HG03469 (cell line): ENCODE measurements at regions not wholly inside any gene's neighbourhood (a gene's known extent, or its start where the extent isn't known, plus 50 kb on each side); places are given as distances from the start of the nearest gene placed in this dataset.
"Not testable (repeated sequence)": the region's sequence is repeated elsewhere in the genome, so short reads cannot be mapped to it uniquely, and the experiment has no call there.

Experiments
- ATAC-seq: cut with Tn5 transposase; IDR thresholded peaks from one replicate; pipeline ENCODE4 v1.9.1; 2021; ENCODE audit warnings: mild to moderate bottlenecking, moderate library complexity, moderate number of reproducible peaks; ENCODE audit not compliant: unreplicated experiment

GRCh38 chr21:6058997-6059396 lies 4462.4 kb upstream of the TPTE start:
- ATAC-seq, result not testable (repeated sequence)

- not testable (repeated sequence) for ATAC-seq
These were observed 4461.2 kb upstream of the TPTE start for GRCh38 chr21:6060054-6060681.

DNA sequence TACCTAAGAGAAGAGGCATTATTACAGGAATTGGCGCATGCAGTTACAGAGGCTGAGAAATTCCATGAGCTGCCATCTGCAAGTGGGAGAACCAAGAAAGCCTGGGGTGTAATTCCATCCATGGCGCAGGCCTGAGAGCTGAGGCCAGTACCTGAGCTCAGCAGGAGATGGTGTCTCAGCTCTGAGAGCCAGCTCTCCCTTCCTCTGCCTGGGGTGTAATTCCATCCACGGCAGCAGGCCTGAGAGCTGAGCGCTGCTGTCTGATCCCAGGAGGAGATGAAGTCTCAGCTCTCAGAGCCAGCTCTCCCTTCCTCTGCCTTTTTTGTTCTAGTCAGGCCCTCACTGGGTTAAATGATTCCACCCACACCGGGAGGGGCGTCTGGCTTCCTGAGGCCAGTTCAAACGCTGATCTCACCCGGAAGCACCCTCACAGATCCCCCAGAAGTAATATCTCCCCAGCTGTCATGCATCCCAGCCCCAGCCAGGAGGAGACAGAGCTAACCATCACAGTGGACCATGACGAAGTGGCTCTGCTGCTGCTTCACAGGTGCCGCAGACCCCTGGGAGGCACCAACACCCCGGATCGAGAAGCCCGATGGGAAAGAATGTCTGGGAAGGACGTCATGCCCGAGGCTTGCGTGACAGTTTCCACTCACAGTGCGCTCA lies 4454.9 kb upstream of the TPTE start:
- ATAC-seq, result not testable (repeated sequence)

DNA sequence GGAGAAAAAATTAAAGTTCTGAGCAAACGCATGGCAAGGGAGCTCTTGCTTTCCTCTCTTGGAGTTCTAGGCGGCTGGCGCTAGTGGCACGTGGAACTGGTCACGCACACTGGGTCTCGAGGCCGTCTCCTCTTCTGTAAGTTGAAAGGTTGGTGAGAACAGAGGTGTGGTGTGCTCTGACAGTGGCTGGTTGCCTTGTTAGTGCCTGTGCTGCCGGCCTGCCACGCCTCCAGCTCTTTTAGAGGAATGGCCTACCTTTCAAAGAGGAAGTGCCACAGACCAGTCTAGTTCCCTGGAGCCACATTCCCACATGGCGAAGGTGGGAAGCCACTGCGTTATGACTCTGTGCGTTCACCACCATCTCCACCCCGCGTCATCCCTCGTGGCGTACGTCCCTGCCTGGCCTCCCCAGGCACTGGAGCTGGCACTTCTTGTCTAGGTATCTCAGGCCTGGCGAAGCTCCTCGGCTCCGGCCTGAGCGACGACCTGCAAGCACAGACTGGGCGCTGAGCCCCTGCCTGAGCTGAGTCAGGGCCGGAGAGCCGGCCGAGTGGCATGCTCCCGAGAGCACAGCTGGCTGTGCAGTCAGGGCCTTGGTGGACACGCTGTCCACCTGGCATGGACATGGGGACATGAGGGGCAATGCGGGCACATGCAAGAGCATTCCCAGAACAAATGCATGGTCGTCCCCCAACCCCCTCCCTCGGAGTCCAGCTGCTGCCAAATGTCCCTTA lies 4453.1 kb upstream of the TPTE start:
- ATAC-seq, result not testable (repeated sequence)

DNA sequence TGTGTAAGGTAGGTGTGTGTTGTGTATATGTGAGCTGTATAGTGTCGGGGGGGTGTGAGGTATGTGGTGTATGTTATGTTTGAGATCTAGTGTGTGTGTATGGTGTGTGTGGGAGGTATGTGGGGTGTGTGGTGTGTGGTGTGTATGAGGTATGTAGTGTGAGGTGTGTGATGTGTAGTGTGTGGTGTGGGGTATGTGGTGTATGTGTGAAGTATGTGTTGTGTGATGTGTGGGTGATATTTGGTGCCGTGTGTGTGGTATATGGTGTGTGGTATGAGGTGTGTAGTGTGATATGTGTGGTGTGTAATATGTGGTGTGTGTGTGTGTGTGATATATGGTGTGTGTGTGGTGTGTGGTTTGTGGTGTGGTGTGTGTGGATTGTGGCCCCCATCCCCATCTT lies 4451.2 kb upstream of the TPTE start:
- ATAC-seq, result not testable (repeated sequence)

DNA sequence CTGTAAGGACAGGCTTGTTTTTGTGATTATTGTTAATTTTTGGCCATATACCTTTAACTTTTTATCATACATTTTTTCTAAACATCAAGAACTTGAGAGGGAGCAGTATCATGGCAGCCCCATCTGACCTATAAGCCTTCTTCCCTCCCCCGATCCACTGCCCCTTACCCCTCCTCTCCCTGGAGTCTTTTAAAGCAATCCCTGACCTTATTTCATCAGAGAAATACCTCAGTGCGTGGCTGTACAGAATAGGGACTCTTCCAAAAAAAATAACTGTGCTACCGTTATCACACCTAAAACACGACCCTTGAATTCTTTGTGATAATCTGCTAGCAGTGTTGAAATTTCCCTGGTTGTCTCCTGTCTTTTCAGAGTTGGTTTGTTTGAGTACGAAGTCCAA lies 4448.7 kb upstream of the TPTE start:
- ATAC-seq, result not testable (repeated sequence)

DNA sequence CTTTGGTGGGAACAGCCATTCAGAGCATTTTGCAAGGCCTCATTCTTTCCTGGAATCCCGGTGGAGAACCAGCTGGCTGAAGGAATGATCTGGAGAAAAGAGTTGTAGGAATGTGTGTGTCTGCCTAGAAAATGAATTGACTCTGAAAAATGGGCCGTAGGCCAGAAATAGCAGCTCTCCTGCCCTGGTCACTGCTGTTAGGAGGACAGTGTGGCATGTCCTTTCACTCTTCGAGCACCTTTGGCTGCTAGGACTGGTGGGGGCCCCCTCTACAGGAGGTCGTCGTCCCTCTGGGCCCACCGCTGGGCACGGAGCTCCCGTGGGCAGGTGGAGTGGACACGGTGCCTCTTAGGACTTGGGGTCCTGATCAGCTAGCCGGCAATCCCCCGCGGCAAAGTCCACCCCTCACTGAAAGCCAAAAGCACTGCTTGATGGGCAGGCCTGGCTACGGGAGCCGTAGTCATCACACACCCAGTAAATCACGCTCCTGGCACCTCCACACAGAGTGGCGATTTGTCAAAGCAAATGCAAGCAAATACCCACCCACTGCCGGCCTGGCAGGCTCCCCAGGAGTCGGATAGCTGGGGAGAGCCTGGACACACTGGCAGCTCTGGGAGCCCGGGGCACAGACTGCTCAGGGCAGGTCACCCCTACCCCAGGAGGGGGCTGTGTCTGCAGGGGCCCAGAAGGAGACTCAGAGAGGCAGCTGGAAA lies 4447.2 kb upstream of the TPTE start:
- not testable (repeated sequence) for ATAC-seq

- ATAC-seq, result not testable (repeated sequence)
These were observed 4446.4 kb upstream of the TPTE start for GRCh38 chr21:6074935-6075334.

DNA sequence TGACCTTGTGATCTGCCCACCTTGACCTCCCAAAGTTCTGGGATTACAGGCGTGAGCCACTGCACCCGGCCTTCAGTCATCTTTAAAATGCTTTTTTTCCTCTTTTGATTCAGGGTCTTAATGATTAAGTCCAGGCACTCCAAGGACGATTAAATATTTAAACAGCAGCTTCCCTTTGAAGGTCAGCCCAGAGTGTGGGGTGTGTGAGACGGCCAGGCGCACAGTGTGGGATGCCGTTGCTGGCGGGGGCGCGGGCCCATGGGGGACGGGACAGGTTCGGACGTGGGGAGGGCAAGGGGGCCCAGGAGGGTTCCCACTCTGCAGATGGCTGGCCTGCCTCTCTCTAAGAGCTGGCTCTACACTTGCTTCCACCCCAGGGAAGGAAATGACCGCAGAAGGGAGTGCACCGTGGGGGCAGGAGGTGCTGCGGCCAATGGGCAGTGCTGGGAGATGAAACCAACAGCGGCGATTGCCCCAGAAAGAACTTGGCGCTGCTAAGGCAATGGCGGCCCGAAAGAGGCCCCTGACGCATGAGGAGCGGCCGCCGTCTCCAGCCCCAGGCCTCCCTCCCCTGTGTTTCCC lies 4445.7 kb upstream of the TPTE start:
- not testable (repeated sequence) for ATAC-seq

- ATAC-seq, result not testable (repeated sequence)
These were observed 4444.0 kb upstream of the TPTE start for GRCh38 chr21:6077358-6077757.

DNA sequence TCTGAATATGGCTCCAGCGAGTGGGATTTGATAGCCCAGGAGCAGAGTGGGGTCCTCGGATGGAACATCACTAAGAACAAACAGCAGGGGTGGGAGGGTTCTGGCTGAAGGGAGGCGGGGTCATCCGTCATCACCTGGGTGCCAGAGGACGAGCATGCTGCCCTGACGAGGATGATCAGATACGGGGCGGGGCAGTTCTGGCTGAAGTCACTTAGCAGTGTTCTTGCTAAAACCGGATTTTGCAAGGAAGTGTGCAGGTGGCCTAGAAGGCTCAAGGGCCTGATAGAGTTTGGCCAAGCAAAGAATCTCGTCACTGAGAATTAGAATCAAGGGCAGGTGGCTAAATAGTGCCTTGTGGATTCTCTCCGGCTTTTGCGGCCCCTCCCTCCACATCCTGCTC lies 4442.5 kb upstream of the TPTE start:
- not testable (repeated sequence) for ATAC-seq

- not testable (repeated sequence) for ATAC-seq
These were observed 4440.3 kb upstream of the TPTE start for GRCh38 chr21:6080941-6081655.

GRCh38 chr21:6082166-6082565 lies 4439.2 kb upstream of the TPTE start:
- not testable (repeated sequence) for ATAC-seq

- not testable (repeated sequence) for ATAC-seq
These were observed 4437.7 kb upstream of the TPTE start for GRCh38 chr21:6083574-6084120.

- not testable (repeated sequence) for ATAC-seq
These were observed 4435.3 kb upstream of the TPTE start for GRCh38 chr21:6086038-6086437.

DNA sequence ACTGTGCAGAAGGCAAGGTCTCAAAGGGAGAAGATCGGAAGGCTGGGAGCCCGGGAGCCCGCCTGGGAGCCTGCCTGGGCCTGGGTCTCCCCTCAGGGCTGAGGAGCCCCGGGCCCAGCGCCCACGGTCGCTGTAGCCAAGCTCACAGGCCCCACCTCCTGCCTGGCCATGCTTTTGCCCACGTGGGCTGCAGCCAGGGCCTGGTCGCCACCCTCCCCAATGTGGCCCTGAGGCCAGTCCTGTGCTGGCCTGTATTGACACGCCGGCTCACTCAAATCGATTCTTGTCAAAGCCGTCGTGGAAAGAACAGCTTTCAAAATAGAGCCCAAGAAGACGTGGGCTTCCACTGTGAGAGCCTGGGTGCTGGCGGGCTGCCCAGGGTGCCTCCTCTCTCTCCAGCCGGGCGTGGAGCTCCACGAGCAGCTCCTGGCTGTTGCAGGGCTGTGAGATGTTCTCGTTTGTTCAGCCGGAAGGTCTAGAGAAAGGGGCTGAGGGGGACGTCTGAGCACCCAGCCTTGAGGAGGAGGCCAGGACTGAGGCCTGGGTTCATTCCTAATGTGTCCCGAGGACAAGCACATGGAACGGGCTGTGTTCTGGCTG lies 4433.7 kb upstream of the TPTE start:
- ATAC-seq, result not testable (repeated sequence)

DNA sequence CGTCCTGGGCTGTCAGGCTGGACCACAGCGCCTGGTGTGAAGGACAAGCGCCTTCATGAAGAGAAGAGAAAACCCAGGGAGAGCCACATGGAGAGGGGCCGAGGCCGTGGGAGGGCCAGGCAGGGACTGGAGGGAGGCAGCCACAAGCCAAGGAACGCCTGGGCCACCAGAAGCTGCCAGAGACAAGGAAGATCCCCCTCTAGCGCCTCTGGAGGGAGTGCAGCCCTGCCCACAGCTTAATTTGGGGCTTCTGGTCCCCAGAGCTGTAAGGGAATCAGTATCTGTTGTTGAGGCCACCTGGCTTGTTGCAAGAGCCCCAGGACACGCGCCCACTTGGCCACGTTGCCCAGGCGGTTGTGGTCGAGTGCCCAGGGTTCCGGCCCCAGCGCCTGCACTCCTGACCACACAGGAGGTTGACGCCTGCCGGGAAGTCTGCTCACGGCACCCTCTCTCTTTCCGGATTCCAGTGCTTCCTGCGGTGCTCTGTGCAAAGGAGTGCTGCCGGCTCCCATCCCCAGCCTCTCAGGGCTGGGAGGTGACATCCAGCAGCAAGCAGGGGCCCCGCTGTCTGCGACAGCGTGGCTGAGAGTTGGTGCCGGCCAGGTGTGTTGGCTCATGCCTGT lies 4431.0 kb upstream of the TPTE start:
- ATAC-seq, result not testable (repeated sequence)

DNA sequence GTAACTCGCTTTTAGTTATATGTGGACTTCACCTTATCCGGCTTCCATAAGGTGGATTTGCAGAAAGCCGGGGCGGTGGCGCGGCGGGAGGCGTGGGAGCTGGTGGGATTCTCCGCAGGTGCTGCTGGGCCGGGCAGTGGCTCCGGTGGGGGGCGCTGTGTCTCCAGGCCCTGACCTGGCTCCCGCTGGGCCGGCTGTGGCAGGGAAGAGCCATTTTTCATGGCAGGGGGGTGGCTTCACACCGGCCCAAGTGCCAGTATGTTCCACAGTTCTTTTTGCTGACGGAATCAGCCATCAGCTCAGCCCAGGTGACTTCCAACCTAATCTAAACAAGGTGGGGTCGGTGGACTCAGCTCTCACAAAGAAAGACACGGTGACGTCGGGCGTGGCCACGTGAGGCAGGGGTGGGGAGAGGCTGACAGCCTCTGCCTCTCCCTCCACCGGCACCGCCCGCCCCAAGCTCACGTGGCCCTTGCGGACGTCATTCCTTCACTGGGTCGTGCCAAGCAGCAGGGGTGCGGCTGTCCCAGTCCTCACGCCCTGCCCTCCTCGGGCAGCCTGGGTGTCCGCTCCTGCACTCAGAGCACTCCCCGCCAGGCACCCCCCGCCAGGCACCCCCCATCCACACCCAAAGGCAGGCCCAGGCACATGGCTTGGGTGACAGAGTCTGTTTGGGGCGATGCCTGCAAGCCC lies 4429.9 kb upstream of the TPTE start:
- ATAC-seq, result not testable (repeated sequence)
